HG02840 (cell line): ENCODE measurements at regions not wholly inside any gene's neighbourhood (a gene's known extent, or its start where the extent isn't known, plus 50 kb on each side); places are given as distances from the start of the nearest gene placed in this dataset.

Experiments
- ATAC-seq: cut with Tn5 transposase; IDR thresholded peaks from one replicate; pipeline ENCODE4 v1.9.1; 2021; ENCODE audit warnings: mild to moderate bottlenecking, moderate library complexity, moderate number of reproducible peaks; ENCODE audit not compliant: unreplicated experiment, low FRiP score

GRCh38 chr2:226357816-226358215 lies 441.8 kb downstream of the IRS1 start:
- ATAC-seq: no peak

GRCh38 chr2:226355600-226355999 lies 444.0 kb downstream of the IRS1 start:
- ATAC-seq: no peak

- ATAC-seq: no peak
These were observed 445.2 kb downstream of the IRS1 start for GRCh38 chr2:226354434-226354833.

GRCh38 chr2:226352941-226353560 lies 446.6 kb downstream of the IRS1 start:
- no peak for ATAC-seq

- ATAC-seq: no peak
These were observed 447.9 kb downstream of the IRS1 start for GRCh38 chr2:226351711-226352110.

- no peak for ATAC-seq
These were observed 460.0 kb downstream of the IRS1 start for GRCh38 chr2:226339616-226340015.

GRCh38 chr2:226338825-226339224 lies 460.8 kb downstream of the IRS1 start:
- no peak for ATAC-seq

- ATAC-seq: no peak
These were observed 461.5 kb downstream of the IRS1 start for GRCh38 chr2:226337941-226338600.

- no peak for ATAC-seq
These were observed 463.3 kb downstream of the IRS1 start for GRCh38 chr2:226336283-226336682.

GRCh38 chr2:226334981-226335720 lies 464.5 kb downstream of the IRS1 start:
- no peak for ATAC-seq

- no peak for ATAC-seq
These were observed 466.2 kb downstream of the IRS1 start for GRCh38 chr2:226333388-226333787.

- ATAC-seq: no peak
These were observed 469.4 kb downstream of the IRS1 start for GRCh38 chr2:226330206-226330605.

GRCh38 chr2:226329180-226329579 lies 470.4 kb downstream of the IRS1 start:
- ATAC-seq: no peak

- no peak for ATAC-seq
These were observed 471.8 kb downstream of the IRS1 start for GRCh38 chr2:226327830-226328229.

- ATAC-seq: no peak
These were observed 474.1 kb downstream of the IRS1 start for GRCh38 chr2:226325526-226325925.

- no peak for ATAC-seq
These were observed 479.3 kb downstream of the IRS1 start for GRCh38 chr2:226320076-226320948.

- ATAC-seq: no peak
These were observed 481.6 kb downstream of the IRS1 start for GRCh38 chr2:226317970-226318369.

GRCh38 chr2:226313060-226313459 lies 486.6 kb downstream of the IRS1 start:
- ATAC-seq: no peak

GRCh38 chr2:226312155-226312554 lies 487.5 kb downstream of the IRS1 start:
- ATAC-seq: no peak

GRCh38 chr2:226310146-226310545 lies 489.5 kb downstream of the IRS1 start:
- ATAC-seq: no peak

GRCh38 chr2:226308986-226309385 lies 490.6 kb downstream of the IRS1 start:
- no peak for ATAC-seq
